Skeletal muscle satellite cell (primary cell): ENCODE measurements at regions not wholly inside any gene's neighbourhood (a gene's known extent, or its start where the extent isn't known, plus 50 kb on each side); places are given as distances from the start of the nearest gene placed in this dataset.

ENCODE experiments used
- H3K27me3 ChIP-seq: 2 replicates; pipeline ENCODE4 v1.7.0; 2013; ENCODE audit warnings: low read length; ENCODE audit not compliant: control insufficient read depth, insufficient read depth
- H3K36me3 ChIP-seq: 2 replicates; pipeline ENCODE4 v1.7.0; 2013; ENCODE audit warnings: mild to moderate bottlenecking, control low read depth, low read length; ENCODE audit not compliant: insufficient read depth
- H3K4me1 ChIP-seq: 2 replicates; pipeline ENCODE4 v1.7.0; 2013; ENCODE audit warnings: low read length; ENCODE audit not compliant: control insufficient read depth, insufficient read depth
- H3K4me2 ChIP-seq: 2 replicates; pipeline ENCODE4 v1.7.0; 2013; ENCODE audit warnings: mild to moderate bottlenecking, low read length
- H3K4me3 ChIP-seq: 2 replicates; pipeline ENCODE4 v1.7.0; 2013; ENCODE audit warnings: low read length
- H3K9ac ChIP-seq: 2 replicates; pipeline ENCODE4 v1.7.0; 2013; ENCODE audit warnings: mild to moderate bottlenecking, low read depth, low read length, moderate library complexity
- H3K9me3 ChIP-seq: replicated peaks from 2 replicates; pipeline ENCODE4 v1.7.0; 2013; ENCODE audit warnings: mild to moderate bottlenecking, control low read depth, low read length

- H3K36me3 ChIP-seq, result no peaks in the 10 kb centered on the region
- H3K27me3 ChIP-seq, result no peaks in the 10 kb centered on the region
- H3K4me3 ChIP-seq, result no peak overlapping the region
- H3K9me3 ChIP-seq, result no peaks in the 10 kb centered on the region
- H3K4me2 ChIP-seq, result no peak overlapping the region
- H3K9ac ChIP-seq, result no peak overlapping the region
- H3K4me1 ChIP-seq, result no peaks in the 10 kb centered on the region
These were observed 228.8 kb downstream of the CBLN1 start for GRCh38 chr16:49052846-49053245.

GRCh38 chr16:49051576-49051975 lies 230.1 kb downstream of the CBLN1 start:
- Histone ChIP-seq H3K36me3 (no peaks in the 10 kb centered on the region), H3K4me1 (no peaks in the 10 kb centered on the region), H3K27me3 (no peaks in the 10 kb centered on the region), H3K9me3 (no peaks in the 10 kb centered on the region), H3K4me2 (no peak overlapping the region), H3K4me3 (no peak overlapping the region), H3K9ac (no peak overlapping the region)

- no peaks in the 10 kb centered on the region for H3K36me3 ChIP-seq
- H3K9me3 ChIP-seq, result no peaks in the 10 kb centered on the region
- H3K4me1 ChIP-seq, result no peaks in the 10 kb centered on the region
- no peak overlapping the region for H3K9ac ChIP-seq
- no peak overlapping the region for H3K4me3 ChIP-seq
- H3K4me2 ChIP-seq, result no peak overlapping the region
- H3K27me3 ChIP-seq, result no peaks in the 10 kb centered on the region
These were observed 231.0 kb downstream of the CBLN1 start for GRCh38 chr16:49050607-49051006.

- Histone ChIP-seq H3K4me2 (no peak overlapping the region), H3K9ac (no peak overlapping the region), H3K4me1 (no peaks in the 10 kb centered on the region), H3K9me3 (no peaks in the 10 kb centered on the region), H3K4me3 (no peak overlapping the region), H3K36me3 (no peaks in the 10 kb centered on the region), H3K27me3 (no peaks in the 10 kb centered on the region)
These were observed 232.0 kb downstream of the CBLN1 start for GRCh38 chr16:49049644-49050043.

- Histone ChIP-seq H3K9me3 (no peaks in the 10 kb centered on the region), H3K36me3 (no peaks in the 10 kb centered on the region), H3K27me3 (no peaks in the 10 kb centered on the region), H3K9ac (no peak overlapping the region), H3K4me3 (no peak overlapping the region), H3K4me1 (no peaks in the 10 kb centered on the region), H3K4me2 (no peak overlapping the region)
These were observed 232.4 kb downstream of the CBLN1 start for GRCh38 chr16:49049191-49049590.

- no peak overlapping the region for H3K4me2 ChIP-seq
- no peaks in the 10 kb centered on the region for H3K27me3 ChIP-seq
- H3K9me3 ChIP-seq, result no peaks in the 10 kb centered on the region
- H3K36me3 ChIP-seq, result no peaks in the 10 kb centered on the region
- no peak overlapping the region for H3K9ac ChIP-seq
- no peak overlapping the region for H3K4me3 ChIP-seq
- no peaks in the 10 kb centered on the region for H3K4me1 ChIP-seq
These were observed 233.1 kb downstream of the CBLN1 start for GRCh38 chr16:49048557-49048956.

GRCh38 chr16:49036126-49036525 lies 245.5 kb downstream of the CBLN1 start:
- Histone ChIP-seq H3K4me1 (no peaks in the 10 kb centered on the region), H3K9me3 (no peaks in the 10 kb centered on the region), H3K9ac (no peak overlapping the region), H3K27me3 (no peaks in the 10 kb centered on the region), H3K4me2 (no peak overlapping the region), H3K4me3 (no peak overlapping the region), H3K36me3 (no peaks in the 10 kb centered on the region)

GRCh38 chr16:49027420-49027819 lies 254.2 kb downstream of the CBLN1 start:
- no peak overlapping the region for H3K4me3 ChIP-seq
- H3K4me1 ChIP-seq, result peaks cover 10% of the 10 kb centered on the region
- no peaks in the 10 kb centered on the region for H3K27me3 ChIP-seq
- H3K9ac ChIP-seq, result no peak overlapping the region
- H3K4me2 ChIP-seq, result no peak overlapping the region
- no peaks in the 10 kb centered on the region for H3K36me3 ChIP-seq
- no peaks in the 10 kb centered on the region for H3K9me3 ChIP-seq

- Histone ChIP-seq H3K36me3 (no peaks in the 10 kb centered on the region), H3K4me2 (no peak overlapping the region), H3K4me1 (peaks cover 10% of the 10 kb centered on the region), H3K9me3 (no peaks in the 10 kb centered on the region), H3K27me3 (no peaks in the 10 kb centered on the region), H3K9ac (no peak overlapping the region), H3K4me3 (no peak overlapping the region)
These were observed 255.0 kb downstream of the CBLN1 start for GRCh38 chr16:49026566-49027181.

- H3K4me1 ChIP-seq, result peaks cover 10% of the 10 kb centered on the region
- H3K9me3 ChIP-seq, result no peaks in the 10 kb centered on the region
These were observed 256.7 kb downstream of the CBLN1 start for GRCh38 chr16:49024896-49025295.

GRCh38 chr16:49024016-49024415 lies 257.6 kb downstream of the CBLN1 start:
- Histone ChIP-seq H3K36me3 (no peaks in the 10 kb centered on the region), H3K4me3 (no peak overlapping the region), H3K4me2 (no peak overlapping the region), H3K4me1 (peaks cover 10% of the 10 kb centered on the region), H3K9me3 (no peaks in the 10 kb centered on the region), H3K9ac (no peak overlapping the region), H3K27me3 (no peaks in the 10 kb centered on the region)

More at GRCh38 chr16:49024896-49025295, 256.7 kb downstream of the CBLN1 start:
- Histone ChIP-seq H3K27me3 (no peaks in the 10 kb centered on the region), H3K4me3 (no peak overlapping the region), H3K36me3 (no peaks in the 10 kb centered on the region), H3K9ac (no peak overlapping the region), H3K4me2 (no peak overlapping the region)

- Histone ChIP-seq H3K9ac (no peak overlapping the region), H3K4me2 (no peak overlapping the region), H3K4me3 (no peak overlapping the region), H3K27me3 (no peaks in the 10 kb centered on the region), H3K36me3 (no peaks in the 10 kb centered on the region), H3K4me1 (peaks cover 10% of the 10 kb centered on the region), H3K9me3 (no peaks in the 10 kb centered on the region)
These were observed 258.6 kb downstream of the CBLN1 start for GRCh38 chr16:49023050-49023449.
